ENCODE measurements at regions not wholly inside any gene's neighbourhood (a gene's known extent, or its start where the extent isn't known, plus 50 kb on each side); places are given as distances from the start of the nearest gene placed in this dataset.
"Not testable (repeated sequence)": the region's sequence is repeated elsewhere in the genome, so short reads cannot be mapped to it uniquely, and the experiment has no call there.

GRCh38 chr11:44361813-44362212, 51.9 kb upstream of the ALX4 start:
- intact Hi-C loops (cut with DNase I): no loop called here
- no peak for DNase-seq

- DNase-seq: no peak
- intact Hi-C loops (cut with DNase I): no loop called here
Observed at GRCh38 chr11:44363116-44363515, 53.2 kb upstream of the ALX4 start.

DNA sequence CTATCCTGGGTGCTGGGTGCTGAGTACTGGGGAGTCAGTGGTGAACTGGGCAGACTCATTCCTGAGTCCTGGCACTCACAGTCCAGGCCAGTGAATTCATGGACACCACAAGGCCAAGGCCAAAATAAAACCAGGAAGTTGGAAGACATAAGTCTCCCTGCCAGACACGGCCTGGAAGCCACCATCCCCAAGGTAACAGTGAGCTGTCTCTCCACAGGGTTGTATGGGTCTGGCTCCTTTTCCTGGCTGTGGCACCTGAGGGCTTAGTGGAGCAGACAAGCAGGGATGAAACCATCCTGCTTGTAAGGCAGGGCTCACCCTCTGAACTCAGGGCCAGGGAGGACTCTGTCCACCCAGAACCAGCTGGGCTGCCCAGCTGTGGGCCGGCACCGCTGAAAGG, 54.7 kb upstream of the ALX4 start:
- no peak for DNase-seq
- intact Hi-C loops (cut with DNase I): no loop called here

DNA sequence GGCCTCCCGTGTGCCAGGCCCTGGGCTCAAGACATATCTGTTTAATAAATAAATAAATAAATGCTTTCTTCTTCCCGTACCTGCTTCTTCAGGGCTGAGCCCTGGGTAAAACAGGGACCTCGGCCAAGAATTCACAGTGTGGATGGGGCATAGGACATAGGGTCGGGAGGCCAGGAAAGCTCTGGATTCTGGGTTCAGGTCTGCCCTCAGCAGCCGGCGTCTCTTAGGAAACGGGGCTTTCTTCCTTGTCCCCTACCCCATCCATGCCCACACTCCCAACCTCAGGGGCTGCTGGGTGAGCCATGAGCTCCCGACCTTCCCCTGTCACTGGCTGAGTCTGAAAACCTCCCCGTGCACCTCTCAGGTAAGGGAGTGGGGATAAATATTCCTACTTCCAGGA, 55.7 kb upstream of the ALX4 start:
- intact Hi-C loops (cut with DNase I): no loop called here

GRCh38 chr11:44366026-44366425, 56.1 kb upstream of the ALX4 start:
- no peak for DNase-seq
- intact Hi-C loops (cut with DNase I): no loop called here

More for the DNA sequence above, 55.7 kb upstream of the ALX4 start:
- no peak for DNase-seq

DNA sequence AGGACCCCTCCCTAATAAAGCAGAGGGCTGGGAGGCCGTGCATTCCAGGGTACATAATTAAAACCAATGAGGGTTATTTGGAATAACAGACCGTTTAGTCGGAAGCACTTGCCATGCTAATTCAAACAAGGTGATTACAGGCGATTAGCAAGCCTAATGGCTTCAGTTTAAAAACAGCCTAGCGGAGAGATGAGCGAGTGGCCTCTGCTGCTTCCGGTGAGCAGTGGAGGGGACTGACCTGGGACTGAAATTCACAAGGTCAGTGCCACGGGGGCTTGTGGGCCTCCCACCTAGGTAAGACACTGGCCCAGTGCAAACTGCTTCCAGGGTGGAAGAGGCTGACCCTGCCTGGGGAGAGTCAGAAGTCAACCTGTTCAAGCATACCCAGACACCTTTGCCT, 56.8 kb upstream of the ALX4 start:
- intact Hi-C loops (cut with DNase I): no loop called here

DNA sequence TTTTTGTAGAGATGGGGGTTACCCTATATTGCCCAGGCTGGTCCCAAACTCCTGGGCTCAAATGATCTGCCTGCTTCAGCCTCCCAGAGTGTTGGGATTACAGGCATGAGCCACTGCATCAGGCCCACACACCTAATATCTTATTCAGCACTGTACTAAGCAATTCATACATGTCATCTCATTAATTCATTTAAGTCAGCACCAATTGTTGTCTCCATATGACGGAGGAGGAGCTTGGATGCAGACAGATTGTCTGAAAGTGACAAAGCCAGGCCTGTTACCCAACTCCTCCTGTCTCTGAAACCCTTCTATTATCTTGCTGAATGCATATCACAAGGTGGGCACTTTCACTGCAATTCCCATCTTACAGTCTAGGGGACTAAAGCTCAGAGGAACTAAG, 57.5 kb upstream of the ALX4 start:
- intact Hi-C loops (cut with DNase I): no loop called here
- DNase-seq: peak in 1 of 42 donors; percentile 21

More for the DNA sequence above, 56.8 kb upstream of the ALX4 start:
- no peak for DNase-seq

DNA sequence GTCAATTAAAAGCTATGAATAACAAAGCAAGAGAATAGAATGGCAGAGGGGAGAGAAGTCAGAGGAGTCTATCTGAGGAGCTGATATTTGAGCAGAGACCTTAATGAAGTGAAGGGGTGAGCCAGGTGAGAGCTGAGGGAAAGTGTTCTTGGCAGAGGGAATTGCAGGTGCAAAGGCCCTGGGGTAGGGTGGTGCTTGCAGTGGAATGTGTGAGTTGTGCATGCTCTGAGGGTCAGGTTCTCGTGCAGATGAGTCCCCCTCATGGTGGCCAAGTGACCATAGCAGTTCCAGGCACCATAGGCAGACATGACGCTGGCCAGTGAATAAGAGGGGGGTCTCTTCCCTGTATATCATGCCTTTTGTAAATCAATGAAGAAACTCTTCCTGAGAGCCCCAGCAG, 58.9 kb upstream of the ALX4 start:
- intact Hi-C loops (cut with DNase I): no loop called here

GRCh38 chr11:44371042-44371441, 61.1 kb upstream of the ALX4 start:
- DNase-seq: peak in 1 of 42 donors; percentile 3
- intact Hi-C loops (cut with DNase I): not testable (repeated sequence)

More for the DNA sequence above, 58.9 kb upstream of the ALX4 start:
- no peak for DNase-seq

DNA sequence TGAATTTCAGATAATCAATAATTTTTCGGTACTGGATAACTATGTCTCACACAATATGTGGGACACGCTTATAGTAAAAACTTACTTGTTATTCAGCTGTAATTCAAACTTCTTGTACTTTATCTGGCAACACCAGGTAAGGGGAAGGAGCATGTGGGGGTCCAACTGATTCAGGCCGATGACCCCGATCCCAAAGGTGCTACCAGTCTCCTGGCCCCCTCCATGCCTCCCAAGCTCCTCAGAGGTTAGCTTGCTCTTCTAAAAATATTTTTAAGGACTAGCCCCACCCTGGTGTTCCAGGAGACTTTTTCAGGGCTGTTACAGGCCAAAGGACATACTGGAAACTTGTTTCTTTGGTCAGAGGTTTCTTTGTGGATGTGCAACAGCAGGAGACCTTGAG, 61.8 kb upstream of the ALX4 start:
- intact Hi-C loops (cut with DNase I): no loop called here
- DNase-seq: peak in 1 of 42 donors; percentile 6

GRCh38 chr11:44372989-44373388, 63.0 kb upstream of the ALX4 start:
- DNase-seq: peak in 1 of 42 donors; percentile 6
- intact Hi-C loops (cut with DNase I): no loop called here

GRCh38 chr11:44374001-44374400, 64.1 kb upstream of the ALX4 start:
- DNase-seq: peak in 1 of 42 donors; percentile 5
- intact Hi-C loops (cut with DNase I): no loop called here

GRCh38 chr11:44376423-44376822, 66.5 kb upstream of the ALX4 start:
- intact Hi-C loops (cut with DNase I): no loop called here
- peak in 1 of 42 donors; percentile 18 for DNase-seq

- peak in 1 of 42 donors; percentile 26 for DNase-seq
- intact Hi-C loops (cut with DNase I): no loop called here
Observed at GRCh38 chr11:44377121-44377520, 67.2 kb upstream of the ALX4 start.

DNA sequence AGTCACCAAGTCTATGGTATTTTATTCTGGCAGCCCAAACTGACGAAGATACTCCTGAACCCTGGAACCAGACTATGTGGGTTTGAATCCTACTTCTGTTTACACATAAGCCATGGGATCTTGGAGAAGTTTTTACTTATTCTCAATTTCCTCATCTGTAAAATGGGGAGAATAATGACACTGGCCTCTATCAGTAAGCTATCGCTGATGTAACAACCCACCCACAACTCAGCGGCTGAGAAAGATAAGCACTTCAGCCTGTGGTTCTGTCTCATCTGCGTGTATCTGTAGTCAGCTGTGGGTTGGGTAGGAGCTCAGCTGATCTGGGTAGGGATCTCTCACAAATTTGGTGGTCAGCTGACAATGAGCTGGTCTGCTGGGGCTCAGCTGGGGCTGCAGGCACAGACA, 68.0 kb upstream of the ALX4 start:
- no peak for DNase-seq
- intact Hi-C loops (cut with DNase I): no loop called here

GRCh38 chr11:44379141-44380008, 69.4 kb upstream of the ALX4 start:
- DNase-seq: peak in 1 of 42 donors; percentile 22
- intact Hi-C loops (cut with DNase I): no loop called here

DNA sequence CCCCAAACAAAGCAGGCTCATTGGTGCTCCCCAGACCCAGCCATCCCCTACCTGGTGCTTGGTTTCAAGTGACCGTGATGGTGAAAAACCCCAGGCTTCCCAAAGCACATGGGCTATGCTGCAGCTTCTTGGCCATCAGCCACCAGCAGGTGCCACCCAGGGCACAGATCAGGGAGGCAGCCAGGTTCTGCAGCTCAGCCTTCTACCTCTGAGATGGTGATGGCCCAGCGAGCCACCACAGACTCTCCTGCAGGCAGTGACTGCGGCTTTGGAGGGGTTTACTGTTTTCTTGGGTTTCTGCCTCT, 70.0 kb upstream of the ALX4 start:
- intact Hi-C loops (cut with DNase I): no loop called here
- DNase-seq: no peak

DNA sequence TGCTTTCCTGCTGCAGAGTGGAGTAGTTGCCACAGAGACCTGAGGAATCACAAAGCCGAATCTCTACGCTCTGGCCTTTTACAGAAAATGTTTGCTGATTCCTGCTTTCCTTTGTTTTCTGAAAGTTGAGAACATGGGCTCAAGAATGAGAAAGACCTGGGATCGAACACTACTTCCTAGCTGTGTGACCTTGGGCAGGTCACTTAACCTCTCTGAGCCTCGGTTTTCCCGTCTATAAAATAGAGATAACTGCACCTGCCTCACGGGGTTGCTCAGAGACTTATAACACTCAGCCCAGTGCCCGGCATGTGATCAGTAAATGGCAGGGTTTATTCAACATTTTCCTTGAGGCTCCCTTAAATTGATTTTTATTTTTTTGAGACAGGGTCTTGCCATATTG, 70.9 kb upstream of the ALX4 start:
- intact Hi-C loops (cut with DNase I): no loop called here
- no peak for DNase-seq

GRCh38 chr11:44381261-44381660, 71.3 kb upstream of the ALX4 start:
- intact Hi-C loops (cut with DNase I): no loop called here
- DNase-seq: peak in 1 of 42 donors; percentile 32

DNA sequence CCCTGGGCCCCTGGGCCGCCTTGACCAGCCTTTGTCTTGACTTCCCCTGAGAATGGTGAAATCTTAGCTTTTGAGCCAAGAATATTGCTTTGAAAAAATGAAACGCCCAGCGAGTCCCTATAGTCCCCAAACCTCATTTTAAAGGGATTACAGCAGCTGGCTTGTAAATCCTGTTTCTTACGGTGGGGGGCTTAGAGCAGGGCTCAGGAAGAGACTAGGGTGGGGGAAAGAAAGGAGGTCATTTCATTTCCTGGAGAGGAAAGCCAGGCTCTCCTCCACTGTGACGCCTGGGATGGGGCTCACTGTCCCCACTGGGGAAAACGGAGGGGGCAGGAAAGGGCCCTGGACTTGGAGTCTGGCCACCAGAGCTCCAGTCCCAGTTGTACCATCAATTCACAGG, 72.2 kb upstream of the ALX4 start:
- intact Hi-C loops (cut with DNase I): no loop called here
- DNase-seq: peak in 1 of 42 donors; percentile 27

DNA sequence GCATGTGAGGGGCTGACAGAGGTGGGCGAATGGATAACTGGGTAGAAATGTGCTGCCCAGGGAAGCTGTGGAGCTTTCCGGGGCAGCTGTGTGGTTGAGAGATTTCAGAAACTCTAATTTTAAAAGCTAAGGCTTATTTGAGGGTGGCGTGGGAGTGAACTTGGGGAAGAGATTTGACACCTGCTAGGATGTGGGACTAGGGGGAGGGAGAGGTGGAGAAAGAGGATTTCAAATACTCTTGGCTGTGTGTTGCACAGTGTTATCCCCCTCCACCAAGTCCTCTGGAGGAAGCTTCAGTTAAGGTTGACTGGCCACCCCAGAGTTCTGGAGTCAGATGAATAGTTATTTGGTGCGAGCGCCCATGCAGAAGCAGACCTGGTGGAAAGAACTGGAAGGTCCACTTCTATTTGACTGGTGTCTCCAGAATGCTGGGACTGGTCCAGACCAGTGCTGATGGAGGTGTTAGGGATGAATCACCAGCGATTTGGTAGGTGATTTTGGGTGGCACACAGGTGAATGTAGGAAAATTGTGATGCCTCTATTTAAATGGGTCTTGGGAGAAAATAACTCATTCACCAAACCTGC, 72.8 kb upstream of the ALX4 start:
- DNase-seq: peak in 15 of 42 donors; percentile 8 to 63 (median 37)
- intact Hi-C loops (cut with DNase I): no loop called here
